Kidney glomerular epithelial cell (primary cell): ENCODE measurements at regions not wholly inside any gene's neighbourhood (a gene's known extent, or its start where the extent isn't known, plus 50 kb on each side); places are given as distances from the start of the nearest gene placed in this dataset.

Source experiments
- DNase-seq: peaks from one replicate; lab custom pipeline; 2025; lab: John Stamatoyannopoulos, UW

- DNase-seq, result no peak
Observed at GRCh38 chr1:199333180-199333579, 694.3 kb upstream of the NR5A2 start.

- DNase-seq, result no peak
Observed at GRCh38 chr1:199335496-199335895, 692.0 kb upstream of the NR5A2 start.

DNA sequence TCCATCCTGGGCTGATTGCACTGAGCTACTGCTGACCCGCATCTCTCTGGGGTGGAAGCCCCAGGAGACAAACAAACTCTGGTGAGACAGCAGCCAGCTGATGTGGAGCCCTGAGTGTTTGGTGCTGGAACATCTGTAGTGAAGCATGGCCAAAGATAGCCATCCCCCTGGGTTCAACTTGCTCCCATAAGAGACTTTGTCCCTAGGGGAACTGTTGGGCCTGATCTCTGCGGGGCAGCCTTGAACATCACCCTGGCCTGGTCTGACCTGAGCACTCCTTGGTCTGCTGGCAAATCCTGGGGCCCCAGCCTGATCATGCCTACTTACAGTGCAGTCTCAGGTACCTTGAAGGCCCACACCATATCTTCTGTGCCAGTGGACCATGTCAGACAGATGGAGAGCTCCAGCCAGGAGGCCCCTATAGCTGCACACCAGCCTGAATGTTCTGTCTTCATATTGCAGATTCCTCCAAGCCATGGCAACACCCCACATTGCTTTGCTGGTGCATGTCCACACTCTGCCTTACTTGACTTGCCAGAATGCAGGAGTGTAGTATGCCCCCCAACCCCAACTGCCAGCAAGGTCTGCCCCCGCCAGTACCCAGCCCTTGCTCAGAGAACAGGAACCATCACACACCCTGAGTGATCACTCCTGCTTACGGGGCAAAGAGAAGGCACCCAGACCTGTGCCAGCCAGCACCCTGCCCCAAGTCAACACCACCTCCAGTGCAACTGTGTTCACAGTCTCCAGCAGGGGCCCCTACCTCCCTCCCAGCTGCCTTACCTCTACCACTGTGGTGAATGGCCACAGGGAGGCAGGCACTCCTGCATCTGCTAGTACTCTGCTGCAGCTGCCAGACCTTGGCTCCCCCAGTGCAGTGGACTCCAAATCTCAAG lies 690.5 kb upstream of the NR5A2 start:
- DNase-seq, result no peak

- no peak for DNase-seq
Observed at GRCh38 chr1:199338760-199339159, 688.8 kb upstream of the NR5A2 start.

DNA sequence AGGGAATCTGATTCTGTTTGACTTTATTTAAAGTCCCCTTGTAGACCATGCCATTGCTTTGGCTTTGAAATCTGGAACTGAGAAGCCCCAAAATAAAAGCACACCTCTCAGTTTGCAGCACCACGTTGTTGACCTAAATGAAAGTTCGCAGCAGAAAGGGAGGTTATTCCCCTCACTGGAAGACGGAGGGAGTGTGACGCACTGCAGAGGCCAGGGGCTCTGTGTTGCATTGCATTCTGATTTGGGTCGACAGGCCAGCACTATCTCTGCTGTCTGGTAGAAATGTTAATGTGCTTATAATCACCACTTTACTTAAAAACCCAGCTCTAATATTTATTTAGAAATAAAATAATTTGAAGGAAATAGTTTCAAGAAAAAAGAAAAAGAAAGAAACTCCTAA lies 675.2 kb upstream of the NR5A2 start:
- DNase-seq, result no peak

- no peak for DNase-seq
Observed at GRCh38 chr1:199353906-199354305, 673.6 kb upstream of the NR5A2 start.

DNA sequence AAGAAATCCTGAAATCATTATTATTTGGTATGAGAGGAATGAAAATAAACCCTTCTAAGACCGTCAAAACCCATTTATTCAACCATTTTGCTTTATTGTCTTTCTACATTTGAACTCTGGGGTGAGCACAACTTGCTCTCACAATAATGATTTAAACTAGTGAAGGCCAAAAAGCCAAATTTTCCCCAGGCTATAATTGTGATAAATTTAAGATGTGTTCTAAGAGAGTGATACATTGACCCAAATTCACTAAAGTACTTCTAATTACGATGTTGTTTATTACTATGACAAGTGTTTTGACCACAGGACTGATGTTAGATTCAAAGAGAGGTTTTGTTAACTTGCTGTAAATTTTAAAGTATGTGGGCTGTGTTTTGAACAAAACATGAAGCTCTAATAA lies 670.9 kb upstream of the NR5A2 start:
- DNase-seq, result no peak

DNA sequence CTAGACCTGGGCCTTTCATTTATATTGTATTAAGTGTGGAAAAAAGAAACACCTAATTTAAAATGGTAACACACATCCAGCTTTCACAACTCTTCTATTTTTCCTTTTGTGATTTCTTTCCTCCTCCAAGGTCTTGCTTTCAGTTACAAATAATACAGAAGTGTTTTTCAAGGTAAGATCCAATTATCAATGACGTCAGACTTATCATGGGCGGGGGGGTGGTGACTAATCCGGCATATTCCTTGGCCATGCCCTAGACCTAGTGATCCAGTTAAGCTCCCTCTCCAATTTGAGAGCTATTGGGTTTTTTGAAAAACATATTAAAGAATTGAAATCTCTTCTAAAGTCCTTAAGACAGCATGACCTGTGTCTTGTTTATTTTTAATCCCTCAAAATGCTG lies 669.9 kb upstream of the NR5A2 start:
- no peak for DNase-seq

DNA sequence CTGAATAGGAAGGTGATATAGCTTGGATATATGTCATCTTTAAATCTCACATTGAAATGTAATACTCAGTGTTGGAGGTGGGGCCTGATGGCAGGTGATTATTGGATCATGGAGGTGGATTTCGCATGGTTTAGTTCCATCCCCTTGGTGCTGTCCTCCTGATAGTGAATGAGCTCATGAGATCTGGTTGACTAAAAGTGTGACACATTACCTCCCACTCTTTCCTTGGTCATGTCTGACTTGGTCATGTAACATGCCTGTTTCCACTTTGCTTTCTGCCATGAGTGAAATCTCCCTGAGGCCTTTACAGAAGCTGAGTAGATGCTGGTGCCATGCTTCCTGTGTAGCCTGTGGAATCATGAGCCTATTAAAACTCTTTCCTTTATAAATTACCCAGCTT lies 664.5 kb upstream of the NR5A2 start:
- no peak for DNase-seq

GRCh38 chr1:199373139-199373538 lies 654.4 kb upstream of the NR5A2 start:
- no peak for DNase-seq

- no peak for DNase-seq
Observed at GRCh38 chr1:199377211-199377610, 650.3 kb upstream of the NR5A2 start.

- DNase-seq, result no peak
Observed at GRCh38 chr1:199383793-199384192, 643.7 kb upstream of the NR5A2 start.

DNA sequence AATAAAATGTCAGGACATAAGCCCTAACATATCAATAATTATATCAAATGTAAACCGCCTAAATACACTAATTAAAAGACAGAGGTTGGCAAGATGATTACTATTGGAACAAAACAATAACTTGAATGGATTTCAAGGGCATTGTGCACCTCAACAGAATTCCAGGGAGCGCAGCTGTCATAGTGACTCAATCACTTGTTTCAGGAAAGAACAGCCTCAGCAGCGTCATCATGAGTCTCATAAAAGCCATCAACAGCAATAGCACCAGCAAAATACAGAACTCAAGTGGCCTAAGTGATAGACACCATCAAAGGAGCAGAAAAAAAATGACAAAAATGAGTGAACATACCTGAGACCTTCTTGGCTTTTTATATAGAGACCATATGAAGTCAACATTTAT lies 632.7 kb upstream of the NR5A2 start:
- DNase-seq, result no peak

GRCh38 chr1:199396456-199396855 lies 631.1 kb upstream of the NR5A2 start:
- DNase-seq, result no peak

- no peak for DNase-seq
Observed at GRCh38 chr1:199399996-199400724, 627.4 kb upstream of the NR5A2 start.

GRCh38 chr1:199403531-199404116 lies 623.9 kb upstream of the NR5A2 start:
- DNase-seq, result no peak

GRCh38 chr1:199404191-199404590 lies 623.3 kb upstream of the NR5A2 start:
- DNase-seq, result no peak

DNA sequence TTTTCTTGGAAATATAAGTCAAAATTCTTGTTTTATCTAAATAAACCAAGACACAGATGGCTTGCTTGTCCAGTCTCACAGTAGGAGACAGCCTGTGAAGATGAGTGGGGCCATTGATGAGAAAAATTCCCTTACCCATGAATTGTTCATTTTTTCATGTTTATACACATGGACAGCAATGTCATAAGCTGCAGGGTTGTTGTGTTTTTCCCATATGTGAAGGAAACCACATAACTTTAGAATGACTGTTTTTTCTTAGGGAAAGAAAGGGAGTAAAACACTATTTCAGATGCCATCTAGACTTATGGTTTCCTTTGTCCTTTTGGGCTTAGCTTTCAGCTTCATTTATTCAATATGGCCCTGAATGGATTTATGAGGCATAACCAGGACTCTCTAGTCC lies 622.5 kb upstream of the NR5A2 start:
- DNase-seq, result no peak

GRCh38 chr1:199405634-199406196 lies 621.8 kb upstream of the NR5A2 start:
- no peak for DNase-seq

GRCh38 chr1:199410462-199410861 lies 617.0 kb upstream of the NR5A2 start:
- DNase-seq, result no peak

GRCh38 chr1:199411506-199411905 lies 616.0 kb upstream of the NR5A2 start:
- no peak for DNase-seq

DNA sequence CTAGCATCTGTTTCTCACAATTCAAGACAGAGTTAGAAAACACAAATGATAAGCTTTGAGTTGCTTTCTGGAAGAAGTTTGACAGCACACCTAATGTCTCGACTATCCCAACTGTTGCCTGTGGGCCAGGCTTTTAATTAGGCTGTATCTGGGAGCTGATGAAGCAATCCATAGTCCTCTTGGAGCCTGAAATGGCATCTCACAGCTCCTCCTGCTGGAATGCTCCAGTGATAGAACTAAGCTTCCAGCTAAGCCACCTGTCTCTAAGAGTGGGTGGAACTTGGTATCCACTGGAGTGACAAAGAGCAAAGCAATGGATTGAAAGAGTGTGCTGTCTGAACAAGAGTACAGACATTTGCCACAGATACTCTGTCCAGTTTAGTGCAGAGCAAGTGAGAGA lies 605.3 kb upstream of the NR5A2 start:
- no peak for DNase-seq

DNA sequence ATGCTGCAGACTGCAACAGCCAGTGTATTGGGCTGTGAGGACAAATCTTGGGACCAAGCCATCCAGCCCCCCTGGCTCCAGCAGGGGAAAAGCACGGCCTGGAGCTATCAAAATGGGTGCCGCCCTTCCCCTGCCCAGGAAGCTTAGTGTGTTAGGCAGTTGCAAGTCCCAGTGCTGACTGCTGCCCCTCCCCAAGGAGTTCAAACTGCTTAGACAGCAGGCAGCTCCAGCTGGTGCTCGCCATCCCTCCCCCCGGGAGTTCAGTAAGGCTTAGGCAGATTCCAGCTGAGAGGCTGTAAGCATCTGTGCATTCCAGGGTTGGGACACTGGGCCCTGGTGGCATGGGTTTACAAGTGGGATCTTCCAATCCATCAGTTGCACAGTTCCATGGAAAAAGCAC lies 579.6 kb upstream of the NR5A2 start:
- no peak for DNase-seq
